IMR-90 (cell line): ENCODE measurements at regions not wholly inside any gene's neighbourhood (a gene's known extent, or its start where the extent isn't known, plus 50 kb on each side); places are given as distances from the start of the nearest gene placed in this dataset.

ENCODE experiments used
- ATAC-seq: fragments of 200-7000 bp; cut with Tn5 transposase; 2 replicates; pipeline ENCODE4 v1.9.1; 2020; ENCODE audit warnings: low read depth, mild to moderate bottlenecking, moderate library complexity
- BruUV-seq: library from RNA; stranded (reverse); fragments of 400-500 nt; replicated peaks from 2 replicates; lab custom pipeline; 2021; lab: Mats Ljungman, UMichigan
- CTCF ChIA-PET: fragments of 300-600 bp; formaldehyde crosslinking; extraction: SDS; loops from one replicate; lab custom pipeline; 2021; ENCODE audit warnings: antibody characterized with exemption; lab: Yijun Ruan, JAX
- POLR2A ChIA-PET: fragments of 300-600 bp; sonication (Branson Sonifier 250); formaldehyde crosslinking; loops from one replicate; lab custom pipeline; 2022; ENCODE audit warnings: antibody characterized with exemption; ENCODE audit not compliant: unreplicated experiment; lab: Charles Lee
- DNase-seq: peaks from one replicate; pipeline ENCODE4 v3.0.0; 2013
- H2AFZ ChIP-seq: replicated peaks from 2 replicates; pipeline ENCODE3; 2013; ENCODE audit warnings: low read length, mild to moderate bottlenecking; ENCODE audit not compliant: poor library complexity
- H2AK5ac ChIP-seq: 2 replicates; pipeline ENCODE4 v1.6.1; 2013; ENCODE audit warnings: low read depth, low read length, inconsistent platforms
- H2AK9ac ChIP-seq: replicated peaks from 2 replicates; pipeline ENCODE3; 2013; ENCODE audit warnings: mild to moderate bottlenecking, low read depth, low read length, moderate library complexity; ENCODE audit not compliant: poor library complexity
- H2BK120ac ChIP-seq: 2 replicates; pipeline ENCODE4 v1.6.1; 2013; ENCODE audit warnings: low read depth, low read length, inconsistent platforms
- H2BK15ac ChIP-seq: 3 replicates; pipeline ENCODE4 v1.6.1; 2013; ENCODE audit warnings: low read depth, low read length, inconsistent platforms
- H2BK20ac ChIP-seq: 2 replicates; pipeline ENCODE4 v1.6.1; 2013; ENCODE audit warnings: low read depth, mild to moderate bottlenecking, inconsistent platforms, low read length, moderate library complexity
- H2BK5ac ChIP-seq: 2 replicates; pipeline ENCODE4 v1.6.1; 2013; ENCODE audit warnings: mild to moderate bottlenecking, low read depth, low read length, inconsistent platforms; ENCODE audit not compliant: poor library complexity, severe bottlenecking
- H3K14ac ChIP-seq: replicated peaks from 2 replicates; pipeline ENCODE4 v1.6.1; 2013; ENCODE audit warnings: low read depth, low read length, inconsistent platforms
- H3K18ac ChIP-seq: 2 replicates; pipeline ENCODE4 v1.6.1; 2013; ENCODE audit warnings: low read depth, low read length, control low read depth
- H3K23ac ChIP-seq: 2 replicates; pipeline ENCODE4 v1.6.1; 2013; ENCODE audit warnings: low read depth, low read length, inconsistent platforms
- H3K27ac ChIP-seq: 2 replicates; pipeline ENCODE4 v1.5.1; 2013; ENCODE audit warnings: mild to moderate bottlenecking, control low read depth, low read length; ENCODE audit not compliant: insufficient read depth
- H3K27me3 ChIP-seq: 2 replicates; pipeline ENCODE4 v1.6.1; 2013; ENCODE audit warnings: low read length; ENCODE audit not compliant: control insufficient read depth, insufficient read depth
- H3K36me3 ChIP-seq: 2 replicates; pipeline ENCODE4 v1.6.1; 2013; ENCODE audit warnings: low read length, mixed read lengths; ENCODE audit not compliant: control insufficient read depth, insufficient read depth
- H3K4ac ChIP-seq: 2 replicates; pipeline ENCODE4 v1.6.1; 2013; ENCODE audit warnings: low read depth, low read length, inconsistent platforms
- H3K4me1 ChIP-seq: 2 replicates; pipeline ENCODE4 v1.6.1; 2013; ENCODE audit warnings: low read length, mixed read lengths; ENCODE audit not compliant: control insufficient read depth, insufficient read depth
- H3K4me2 ChIP-seq: 2 replicates; pipeline ENCODE4 v1.6.1; 2013; ENCODE audit warnings: low read depth, mild to moderate bottlenecking, control low read depth, low read length, moderate library complexity
- H3K4me3 ChIP-seq: 2 replicates; pipeline ENCODE4 v1.5.1; 2013; ENCODE audit warnings: low read depth, mild to moderate bottlenecking, control low read depth, low read length, moderate library complexity; ENCODE audit not compliant: insufficient read depth
- H3K56ac ChIP-seq: 2 replicates; pipeline ENCODE4 v1.6.1; 2013; ENCODE audit warnings: low read length, inconsistent platforms; ENCODE audit not compliant: insufficient read depth; ENCODE audit errors: extremely low read depth
- H3K79me1 ChIP-seq, 2 experiments: 2 replicates each; pipeline ENCODE4 v1.6.1; 2013; ENCODE audit warnings: low read length in 2 of 2, inconsistent platforms in 1 of 2, low read depth in 1 of 2
- H3K9ac ChIP-seq: 2 replicates; pipeline ENCODE4 v1.6.1; 2013; ENCODE audit warnings: low read depth, low read length, control low read depth
- H3K9me1 ChIP-seq: 2 replicates; pipeline ENCODE4 v1.6.1; 2013; ENCODE audit warnings: low read length, inconsistent platforms; ENCODE audit not compliant: insufficient read depth
- H3K9me3 ChIP-seq: 2 replicates; pipeline ENCODE4 v1.6.1; 2013; ENCODE audit warnings: low read length; ENCODE audit not compliant: control insufficient read depth, insufficient read depth
- H4K20me1 ChIP-seq: 2 replicates; pipeline ENCODE4 v1.6.1; 2013; ENCODE audit warnings: low read length, inconsistent platforms; ENCODE audit not compliant: insufficient read depth
- H4K5ac ChIP-seq: 2 replicates; pipeline ENCODE4 v1.6.1; 2013; ENCODE audit warnings: mild to moderate bottlenecking, low read depth, low read length, control low read depth
- H4K8ac ChIP-seq, 2 experiments: 2 replicates each; pipeline ENCODE4 v1.6.1; 2013; ENCODE audit warnings: low read depth in 2 of 2, low read length in 2 of 2, control low read depth in 1 of 2, inconsistent platforms in 1 of 2
- H4K91ac ChIP-seq: 2 replicates; pipeline ENCODE4 v1.6.1; 2013; ENCODE audit warnings: low read depth, low read length, inconsistent platforms; ENCODE audit not compliant: insufficient read depth
- CTCF ChIP-seq: conservative IDR thresholded peaks from 2 replicates; pipeline ENCODE4 v1.5.1; 2012; ENCODE audit warnings: mild to moderate bottlenecking, low read depth, low read length, improper control_type of control experiment
- RAD21 ChIP-seq: IDR thresholded peaks from 2 replicates; pipeline ENCODE4 v1.6.1; 2012; ENCODE audit warnings: low read length, improper control_type of control experiment
- WGBS, 2 experiments: methylation state at CpG; one replicate each; pipeline versions ENCODE4 v1.1.5 to v1.1.7; 2013; ENCODE audit warnings: missing lambda C conversion rate in 2 of 2; ENCODE audit not compliant: insufficient read length in 1 of 2; ENCODE audit errors: extremely low coverage in 2 of 2; 5-methylcytosine and 5-hydroxymethylcytosine counted together
- dilution Hi-C: fragments of 300-500 bp; cut with HindIII; formaldehyde crosslinking; loops from one replicate; pipeline ENCODE4 v1.14.3; 2018; ENCODE audit warnings: low sequenced_read_pairs; ENCODE audit not compliant: unreplicated experiment
- in situ Hi-C: fragments of 300-500 bp; cut with MboI; formaldehyde crosslinking; loops from 3 replicates; pipeline ENCODE4 v1.14.3; 2019; ENCODE audit warnings: low sequenced_read_pairs, inconsistent platforms, mixed read lengths
- intact Hi-C: fragments of 100-400 bp; cut with micrococcal nuclease; formaldehyde crosslinking; loops from 2 replicates; pipeline ENCODE4 v1.10.0; 2022

GRCh38 chr2:226640501-226640900 is 159.1 kb downstream of the IRS1 start:
- POLR2A ChIA-PET, result no interaction called here
- DNase-seq (no peak), ATAC-seq (no peak)
- TF ChIP-seq CTCF, result no peak
- no peak for TF ChIP-seq RAD21
- dilution Hi-C loops, result no loop called here
- Histone ChIP-seq H2BK15ac (no peak overlapping the region), H3K9me3 (no peaks in the 10 kb centered on the region; the same call in 1 of the 2 replicates), H3K79me1 (peaks cover 0 to 7% of the 10 kb centered on the region in 2 experiments; a peak in 1 of 4 replicates), H2AK9ac (no peak overlapping the region), H4K20me1 (no peaks in the 10 kb centered on the region), H2AK5ac (no peak overlapping the region), H4K91ac (no peak overlapping the region), H3K56ac (no peak overlapping the region), H2AFZ (no peak overlapping the region), H3K9me1 (peaks cover 13% of the 10 kb centered on the region), H3K4me3 (no peak overlapping the region), H4K5ac (no peak overlapping the region), H3K27me3 (no peaks in the 10 kb centered on the region), H4K8ac (no peak overlapping the region), H2BK5ac (no peak overlapping the region), H3K23ac (no peak overlapping the region), H3K4me2 (no peak overlapping the region), H2BK20ac (no peak overlapping the region), H3K9ac (no peak overlapping the region), H3K14ac (no peak overlapping the region), H3K18ac (no peak overlapping the region), H3K27ac (no peak overlapping the region), H3K4ac (no peak overlapping the region), H3K36me3 (no peaks in the 10 kb centered on the region), H3K4me1 (peaks cover 10% of the 10 kb centered on the region), H2BK120ac (no peak overlapping the region)
- BruUV-seq, result no TSS peak
- WGBS, 2 experiments, result no CpG with 5 or more reads among the region's 3 CpGs
- CTCF ChIA-PET, result no interaction called here
- intact Hi-C loops, result no loop called here
- in situ Hi-C loops, result no loop called here
